ENCODE measurements at regions not wholly inside any gene's neighbourhood (a gene's known extent, or its start where the extent isn't known, plus 50 kb on each side); places are given as distances from the start of the nearest gene placed in this dataset.

DNA sequence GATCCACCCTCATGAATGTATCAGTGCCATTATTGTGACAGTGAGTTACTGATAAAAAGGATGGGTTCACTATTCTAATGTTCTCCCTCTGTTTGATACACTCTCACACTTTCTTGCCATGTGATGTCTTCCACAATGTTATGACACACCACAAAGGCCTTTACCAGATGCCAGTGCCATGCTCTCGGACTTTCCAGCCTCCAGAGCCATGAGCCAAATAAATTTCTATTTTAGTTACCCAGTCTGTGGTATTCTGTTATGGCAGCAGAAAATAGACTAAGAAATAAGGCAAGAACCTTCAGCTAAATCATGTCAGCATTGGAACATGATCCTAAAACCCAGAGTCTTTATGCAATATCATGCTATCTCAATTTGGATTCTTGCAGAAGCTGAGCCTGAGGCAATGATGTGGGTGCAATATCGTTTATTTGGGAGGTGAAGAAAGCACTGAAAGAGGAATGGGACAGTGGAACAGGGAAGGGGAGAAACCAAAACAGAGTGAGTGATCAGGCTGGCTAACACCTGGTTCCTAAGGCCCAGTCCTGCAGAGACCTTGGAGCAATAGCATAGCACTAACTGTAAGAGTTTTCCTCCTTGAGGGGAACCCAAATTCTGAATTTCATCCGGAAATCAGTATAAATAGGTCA lies 130.4 kb upstream of the LRFN2 start:
- intact Hi-C loops (cut with micrococcal nuclease) = no loop called here
- Mint-ChIP-seq H3K27me3 (peaks cover 36% of the 10 kb centered on the region), H3K9me3 (no peaks in the 10 kb centered on the region), H3K36me3 (ENCODE audit: low read depth) (no peaks in the 10 kb centered on the region), H3K27ac (no peak overlapping the region), H3K4me3 (no peak overlapping the region), H3K4me1 (ENCODE audit: low read depth) (peaks cover 42% of the 10 kb centered on the region)

DNA sequence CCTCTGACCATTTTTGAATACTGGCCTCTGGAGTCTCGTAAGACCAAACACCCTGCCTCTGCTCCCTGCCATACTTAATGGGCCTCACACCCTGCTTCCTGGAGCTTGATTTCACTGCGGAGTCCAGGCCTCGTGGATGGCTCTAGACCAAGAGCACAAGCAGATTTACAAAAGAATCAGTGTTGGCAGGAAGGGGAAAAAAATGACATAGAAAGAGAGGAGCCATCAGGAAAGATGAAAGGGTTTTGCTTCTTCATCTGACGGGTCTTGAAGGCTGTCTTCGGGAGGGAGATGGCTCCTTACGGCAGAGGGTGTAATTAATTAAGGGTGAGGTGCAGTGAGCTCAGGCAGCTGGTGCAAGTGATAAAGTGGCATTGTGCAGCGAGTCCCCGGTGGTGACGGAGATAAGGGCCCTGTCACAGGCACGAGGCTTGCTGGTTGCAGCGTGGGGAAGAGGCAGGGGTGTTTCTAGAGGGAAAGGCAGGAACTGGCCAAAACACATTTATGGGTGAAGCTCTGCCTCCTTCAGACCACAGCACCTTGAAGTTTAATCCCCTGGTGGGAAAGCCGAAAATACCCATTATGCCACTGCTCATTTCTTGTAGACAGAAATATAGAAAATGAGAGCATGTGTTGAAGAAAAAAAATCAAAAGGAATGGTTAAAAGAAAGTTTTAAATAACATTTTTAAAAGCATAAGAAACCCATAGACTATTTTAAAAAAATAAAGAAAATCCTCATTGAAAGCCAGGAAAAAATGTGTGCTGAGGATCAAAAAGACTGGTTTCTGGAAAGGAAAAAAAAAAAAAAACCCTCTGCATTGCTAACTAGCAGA lies 128.6 kb upstream of the LRFN2 start:
- H3K27ac Mint-ChIP-seq = no peak overlapping the region
- H3K27me3 Mint-ChIP-seq = peaks cover 38% of the 10 kb centered on the region
- H3K36me3 Mint-ChIP-seq (ENCODE audit: low read depth) = no peaks in the 10 kb centered on the region
- peaks cover 30% of the 10 kb centered on the region for H3K4me1 Mint-ChIP-seq (ENCODE audit: low read depth)
- H3K4me3 Mint-ChIP-seq = no peak overlapping the region
- no peaks in the 10 kb centered on the region for H3K9me3 Mint-ChIP-seq
- intact Hi-C loops (cut with micrococcal nuclease) = no loop called here

DNA sequence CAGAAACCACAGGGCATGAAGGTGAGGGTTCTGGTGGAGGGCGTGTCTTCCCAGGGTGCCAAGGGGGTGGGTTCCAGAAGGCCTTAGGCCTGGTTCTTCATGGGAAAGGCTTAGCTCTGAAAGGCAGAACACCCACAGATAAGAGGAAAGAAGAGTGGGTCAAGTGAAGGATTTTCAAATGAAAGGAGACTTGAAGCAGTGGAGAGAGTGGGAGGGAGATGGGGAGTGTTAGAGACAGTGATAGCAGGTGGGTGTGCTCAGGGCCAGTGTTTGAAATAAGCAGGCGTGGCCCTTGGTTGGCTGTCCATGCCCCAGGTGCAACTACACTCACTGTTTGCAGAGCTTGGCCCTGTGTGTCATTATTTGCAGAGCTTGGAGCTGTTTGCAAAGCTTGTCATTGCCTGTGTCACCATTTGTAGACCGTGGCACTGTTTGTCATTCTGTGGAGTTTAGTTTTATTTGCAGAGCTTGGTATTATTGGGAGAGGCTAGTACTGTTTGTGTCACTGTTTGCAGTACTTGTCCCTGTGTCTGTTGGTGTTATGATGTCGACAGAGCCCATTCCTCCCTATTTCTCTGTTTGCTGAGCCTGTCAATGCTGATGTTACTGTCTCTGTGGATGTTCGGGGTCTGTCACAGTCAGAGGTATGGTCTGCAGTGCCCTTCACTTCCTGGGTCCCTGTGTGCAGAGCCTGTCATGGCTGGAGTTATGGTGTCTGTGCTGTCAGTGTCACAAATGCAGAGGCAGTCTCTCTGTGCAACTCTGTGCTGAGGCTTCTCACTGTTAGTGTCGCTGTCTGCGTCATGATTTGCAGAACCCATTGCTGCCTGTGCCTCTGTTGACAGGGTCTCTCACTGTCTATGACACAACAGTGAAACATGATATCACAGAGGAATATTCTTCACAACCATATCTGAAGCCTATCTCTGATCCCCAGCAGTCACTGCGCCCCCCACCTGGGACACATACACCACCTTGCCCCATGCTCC lies 127.7 kb upstream of the LRFN2 start:
- Mint-ChIP-seq H3K4me3 (no peak overlapping the region), H3K9me3 (no peaks in the 10 kb centered on the region), H3K27ac (no peak overlapping the region), H3K4me1 (ENCODE audit: low read depth) (peaks cover 21% of the 10 kb centered on the region), H3K27me3 (peaks cover 33% of the 10 kb centered on the region), H3K36me3 (ENCODE audit: low read depth) (no peaks in the 10 kb centered on the region)
- intact Hi-C loops (cut with micrococcal nuclease) = no loop called here

DNA sequence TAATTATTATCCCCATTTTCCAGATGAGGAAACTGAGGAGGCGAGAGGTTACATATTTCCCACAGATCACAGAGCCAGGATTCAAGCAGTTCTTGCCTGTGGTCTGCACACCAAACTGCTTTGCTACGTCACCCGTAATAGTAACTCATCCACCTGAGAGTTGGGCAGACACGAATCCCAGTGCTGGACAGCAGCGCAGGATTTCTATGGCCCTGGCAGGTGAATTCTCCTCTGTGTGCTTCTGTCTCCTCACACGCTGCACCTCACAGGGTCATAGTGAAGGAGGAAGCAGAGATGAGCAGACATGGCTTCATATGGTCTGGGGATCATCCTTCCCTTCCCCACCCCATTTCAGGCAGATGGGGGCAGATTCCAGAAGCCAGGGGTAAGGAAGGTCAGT lies 127.0 kb upstream of the LRFN2 start:
- Mint-ChIP-seq H3K9me3 (no peaks in the 10 kb centered on the region), H3K27ac (no peak overlapping the region), H3K36me3 (ENCODE audit: low read depth) (no peaks in the 10 kb centered on the region), H3K4me1 (ENCODE audit: low read depth) (peaks cover 13% of the 10 kb centered on the region), H3K4me3 (no peak overlapping the region), H3K27me3 (peaks cover 34% of the 10 kb centered on the region)
- intact Hi-C loops (cut with micrococcal nuclease) = no loop called here

DNA sequence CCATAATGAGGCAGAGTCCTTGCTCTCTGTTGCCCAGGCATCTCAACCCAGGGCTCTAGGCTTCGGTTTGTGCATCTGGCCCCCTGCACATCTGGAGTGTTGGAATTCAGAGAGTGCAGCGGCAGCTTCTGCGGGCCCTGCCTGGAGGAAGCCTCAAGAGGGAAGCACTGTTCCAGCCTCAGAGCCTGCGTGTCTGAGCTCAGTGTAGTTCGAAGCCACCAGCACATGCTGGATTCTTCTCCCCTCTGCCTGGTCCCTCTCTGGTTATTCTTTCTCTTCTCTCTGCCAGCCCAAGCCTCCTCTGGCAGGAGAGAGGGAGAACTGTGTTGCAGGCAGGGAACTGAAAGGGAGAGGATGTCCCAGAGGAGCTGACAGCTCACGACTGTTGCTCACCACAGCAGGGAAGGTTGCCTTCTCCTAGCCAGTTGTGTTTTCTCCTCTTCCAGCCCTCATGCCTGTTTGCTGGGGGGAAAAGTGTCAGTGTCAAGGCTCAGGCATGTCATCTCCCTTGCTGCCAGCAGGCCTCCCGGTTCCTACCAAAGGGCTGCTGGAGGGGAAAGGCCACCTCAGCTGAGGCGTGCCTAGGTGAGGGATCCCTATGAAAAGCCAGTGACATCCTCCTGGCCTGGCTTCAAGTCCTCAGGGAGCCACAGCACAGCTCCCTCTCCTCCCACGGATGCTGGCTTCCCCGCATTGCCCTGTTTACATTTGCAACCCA lies 126.0 kb upstream of the LRFN2 start:
- H3K9me3 Mint-ChIP-seq = no peaks in the 10 kb centered on the region
- H3K4me1 Mint-ChIP-seq (ENCODE audit: low read depth) = peaks cover 6% of the 10 kb centered on the region
- no peak overlapping the region for H3K4me3 Mint-ChIP-seq
- intact Hi-C loops (cut with micrococcal nuclease) = no loop called here
- peaks cover 36% of the 10 kb centered on the region for H3K27me3 Mint-ChIP-seq
- H3K36me3 Mint-ChIP-seq (ENCODE audit: low read depth) = no peaks in the 10 kb centered on the region
- H3K27ac Mint-ChIP-seq = no peak overlapping the region

DNA sequence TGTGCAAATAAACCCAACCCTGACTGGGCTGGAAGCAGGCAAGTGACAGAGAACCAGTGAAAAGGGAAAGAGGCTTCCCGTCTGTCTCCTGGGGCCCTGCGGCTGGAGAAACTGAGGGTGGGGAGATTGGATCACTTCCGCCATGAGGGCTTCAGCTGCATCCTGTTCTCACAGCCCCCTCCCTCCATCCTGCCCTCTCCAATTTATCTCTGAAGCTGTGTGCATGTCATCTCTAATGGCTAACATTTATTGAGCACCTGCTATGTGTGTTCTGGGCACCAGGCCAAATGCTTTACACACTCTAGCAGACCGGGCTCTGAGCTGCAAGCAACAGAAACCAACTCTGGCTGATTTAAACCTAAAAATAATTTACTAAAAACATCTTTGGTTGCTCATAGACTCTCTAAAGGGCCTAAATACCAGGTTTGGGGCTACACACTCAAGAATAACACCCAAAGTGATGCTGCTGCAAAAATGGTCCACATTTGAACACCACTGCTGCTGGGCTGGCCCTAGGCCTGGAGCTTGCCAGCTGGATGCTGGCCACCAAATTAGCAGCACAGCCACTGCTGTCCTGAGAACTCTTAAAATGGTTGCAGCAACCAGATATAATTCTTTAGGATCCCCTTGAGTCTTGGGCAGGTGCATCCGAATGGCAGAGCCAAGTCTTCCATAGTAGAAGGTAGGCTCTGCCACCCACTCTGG lies 123.6 kb upstream of the LRFN2 start:
- intact Hi-C loops (cut with micrococcal nuclease) = no loop called here

DNA sequence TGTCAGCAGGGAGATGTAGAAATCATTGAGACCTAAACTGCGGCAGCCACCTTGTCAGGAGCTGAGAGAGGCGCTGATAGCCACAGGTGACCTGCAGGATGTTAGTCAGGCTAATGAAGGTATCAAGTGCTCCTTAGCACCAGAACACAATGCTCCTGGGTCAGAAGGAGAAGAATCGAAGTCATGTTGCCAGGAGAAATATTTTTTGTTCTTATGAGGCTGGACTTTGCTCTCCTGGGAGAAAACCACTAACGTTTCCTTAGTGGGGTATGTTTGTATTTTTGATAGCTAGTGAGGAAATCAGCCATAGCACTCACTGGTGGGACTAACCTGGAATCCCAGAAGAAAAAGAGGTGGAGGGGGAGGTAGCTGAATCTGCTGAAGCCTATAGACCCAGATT lies 120.9 kb upstream of the LRFN2 start:
- Mint-ChIP-seq H3K27ac (no peak overlapping the region), H3K4me1 (ENCODE audit: low read depth) (no peaks in the 10 kb centered on the region), H3K9me3 (no peaks in the 10 kb centered on the region), H3K27me3 (peaks cover 26% of the 10 kb centered on the region), H3K4me3 (no peak overlapping the region), H3K36me3 (ENCODE audit: low read depth) (no peaks in the 10 kb centered on the region)
- intact Hi-C loops (cut with micrococcal nuclease) = no loop called here

More for the DNA sequence above, 123.6 kb upstream of the LRFN2 start:
- no peak overlapping the region for H3K27ac Mint-ChIP-seq
- peaks cover 4% of the 10 kb centered on the region for H3K4me1 Mint-ChIP-seq (ENCODE audit: low read depth)
- no peaks in the 10 kb centered on the region for H3K36me3 Mint-ChIP-seq (ENCODE audit: low read depth)
- H3K4me3 Mint-ChIP-seq = no peak overlapping the region
- H3K9me3 Mint-ChIP-seq = no peaks in the 10 kb centered on the region
- H3K27me3 Mint-ChIP-seq = peaks cover 40% of the 10 kb centered on the region

DNA sequence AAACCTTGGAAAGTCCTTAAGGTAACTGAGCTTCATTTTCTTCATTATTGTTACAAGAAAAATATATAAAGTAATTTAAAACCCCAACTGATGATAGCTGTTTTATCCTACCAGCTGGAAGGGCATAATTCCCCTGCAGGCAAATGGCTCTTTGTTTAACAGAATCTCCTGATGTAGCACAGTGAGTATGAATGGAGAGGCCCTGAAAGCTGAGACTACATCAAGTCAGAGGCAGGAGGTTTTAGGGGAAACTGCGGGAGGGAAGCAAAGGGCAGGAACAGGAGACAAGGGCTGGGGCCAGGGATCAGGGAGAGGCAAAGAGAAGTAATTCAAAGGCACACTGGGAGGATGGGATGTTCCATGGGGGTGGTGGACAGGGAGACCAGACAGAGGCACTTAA lies 119.0 kb upstream of the LRFN2 start:
- H3K9me3 Mint-ChIP-seq = no peaks in the 10 kb centered on the region
- H3K27me3 Mint-ChIP-seq = peaks cover 25% of the 10 kb centered on the region
- no peaks in the 10 kb centered on the region for H3K36me3 Mint-ChIP-seq (ENCODE audit: low read depth)
- intact Hi-C loops (cut with micrococcal nuclease) = no loop called here
- no peak overlapping the region for H3K4me3 Mint-ChIP-seq
- H3K4me1 Mint-ChIP-seq (ENCODE audit: low read depth) = no peaks in the 10 kb centered on the region
- H3K27ac Mint-ChIP-seq = no peak overlapping the region

DNA sequence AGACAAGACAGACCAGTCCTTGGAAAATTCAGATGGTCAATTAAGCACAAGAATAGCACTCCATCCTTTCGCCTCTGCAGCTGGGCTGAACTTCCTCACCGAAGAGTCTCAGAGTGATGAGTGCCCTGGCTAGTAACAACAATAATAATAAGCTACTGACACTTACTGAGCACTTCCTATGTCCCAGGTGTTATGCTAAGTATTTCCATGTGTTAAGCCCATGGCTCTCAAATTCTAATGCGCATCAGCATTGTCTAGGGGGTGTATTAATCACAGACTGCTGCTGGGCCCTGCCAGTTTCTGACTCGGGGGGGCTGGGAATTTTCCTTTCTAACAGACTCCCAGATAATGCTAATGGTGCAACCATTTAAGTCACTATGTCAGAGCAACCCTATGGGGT lies 118.2 kb upstream of the LRFN2 start:
- intact Hi-C loops (cut with micrococcal nuclease) = no loop called here
- H3K36me3 Mint-ChIP-seq (ENCODE audit: low read depth) = no peaks in the 10 kb centered on the region
- no peaks in the 10 kb centered on the region for H3K9me3 Mint-ChIP-seq
- H3K4me1 Mint-ChIP-seq (ENCODE audit: low read depth) = no peaks in the 10 kb centered on the region
- H3K4me3 Mint-ChIP-seq = no peak overlapping the region
- peaks cover 26% of the 10 kb centered on the region for H3K27me3 Mint-ChIP-seq
- no peak overlapping the region for H3K27ac Mint-ChIP-seq

DNA sequence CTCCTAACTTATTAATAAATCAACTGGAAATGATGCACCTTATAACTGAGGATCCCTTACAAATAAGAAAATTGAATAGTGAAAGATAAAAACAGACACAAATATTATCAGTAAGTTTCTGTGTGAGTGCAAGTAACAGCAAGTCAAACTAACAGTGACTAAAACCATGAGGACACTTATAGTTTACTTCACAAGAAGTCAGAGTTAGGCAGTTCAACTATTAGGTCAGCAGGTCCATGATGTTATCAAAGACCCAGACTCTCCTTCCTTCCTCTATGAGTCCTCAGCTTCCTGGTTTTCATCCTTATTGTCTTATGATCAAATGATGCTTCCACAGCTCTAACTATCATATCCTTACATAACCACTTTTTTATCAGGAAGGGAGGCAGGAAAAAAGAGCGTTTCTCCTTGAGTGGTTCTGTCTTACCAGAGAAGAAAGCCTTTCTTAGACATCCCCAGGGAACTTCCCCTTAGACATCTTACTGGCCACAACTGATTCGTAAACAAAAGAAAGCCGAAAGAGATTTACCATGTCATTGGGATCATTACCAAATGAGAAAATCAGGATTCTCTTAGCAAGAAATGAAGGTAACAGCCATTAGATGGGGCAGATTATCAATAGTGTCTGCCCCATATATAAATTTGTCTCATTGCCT lies 114.3 kb upstream of the LRFN2 start:
- Mint-ChIP-seq H3K27ac (no peak overlapping the region), H3K4me1 (ENCODE audit: low read depth) (no peaks in the 10 kb centered on the region), H3K4me3 (no peak overlapping the region), H3K27me3 (peaks cover 19% of the 10 kb centered on the region), H3K9me3 (no peaks in the 10 kb centered on the region), H3K36me3 (ENCODE audit: low read depth) (no peaks in the 10 kb centered on the region)
- intact Hi-C loops (cut with micrococcal nuclease) = no loop called here

DNA sequence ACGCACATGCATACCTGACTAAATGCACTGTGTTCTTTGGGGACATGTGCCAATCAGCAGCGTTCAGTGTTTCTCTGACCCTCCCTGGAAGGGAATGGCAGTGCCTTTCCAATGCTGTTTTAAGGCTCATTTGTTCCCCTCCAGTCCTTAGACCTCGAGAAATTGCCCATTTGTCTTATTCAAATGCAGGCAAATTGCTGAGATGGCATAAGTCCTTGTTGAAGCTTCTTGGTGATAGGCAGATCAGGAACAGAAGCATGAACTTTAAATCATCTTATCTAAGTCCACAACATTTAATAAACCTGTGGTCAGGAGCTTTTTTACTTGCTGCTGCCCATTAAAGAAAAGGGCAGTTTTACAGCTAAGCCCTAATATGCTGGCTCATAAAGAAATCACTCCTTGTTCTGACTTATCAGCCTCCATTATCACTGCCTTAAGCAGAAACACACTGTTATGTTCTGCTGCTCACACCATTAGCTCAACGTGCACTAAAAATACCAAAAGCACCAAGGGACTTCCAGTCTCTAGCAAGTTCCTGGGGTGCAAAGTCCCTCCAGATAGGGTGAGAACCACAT lies 112.9 kb upstream of the LRFN2 start:
- intact Hi-C loops (cut with micrococcal nuclease) = no loop called here
- H3K4me1 Mint-ChIP-seq (ENCODE audit: low read depth) = no peaks in the 10 kb centered on the region
- H3K27me3 Mint-ChIP-seq = peaks cover 15% of the 10 kb centered on the region
- H3K36me3 Mint-ChIP-seq (ENCODE audit: low read depth) = no peaks in the 10 kb centered on the region
- H3K27ac Mint-ChIP-seq = no peak overlapping the region
- no peaks in the 10 kb centered on the region for H3K9me3 Mint-ChIP-seq
- H3K4me3 Mint-ChIP-seq = no peak overlapping the region

DNA sequence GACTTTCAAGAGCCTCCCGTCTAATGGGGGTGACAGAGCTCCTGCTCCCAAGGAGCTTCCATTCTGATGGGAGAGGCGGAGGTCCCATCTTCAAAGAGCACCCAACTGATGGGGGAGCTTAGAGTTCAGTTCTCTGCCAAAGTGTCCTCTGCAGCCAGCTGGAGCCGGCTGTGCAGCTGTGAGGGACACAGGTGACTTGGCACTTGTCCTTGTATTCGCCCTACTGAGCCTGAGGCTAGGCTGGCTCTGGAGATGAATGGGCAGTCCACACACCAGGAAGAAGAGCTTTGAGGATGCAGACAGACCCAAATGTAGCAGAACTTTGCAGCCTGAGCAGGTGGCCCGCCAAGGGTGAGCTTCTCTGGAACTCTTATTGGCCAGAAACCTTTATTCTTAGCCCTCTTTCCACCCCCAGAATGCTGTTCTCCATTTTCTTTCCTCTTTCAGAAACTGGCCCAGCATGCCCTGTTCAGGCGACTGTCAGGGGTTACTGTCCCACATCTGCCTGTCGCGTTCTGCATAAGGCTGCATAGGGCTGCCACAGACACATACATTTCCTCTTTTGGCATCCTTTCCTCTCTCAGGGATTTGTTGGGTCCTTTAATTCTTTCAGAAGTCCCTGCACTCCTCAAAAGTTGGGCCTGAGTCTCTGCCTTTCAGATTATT lies 108.7 kb upstream of the LRFN2 start:
- no peaks in the 10 kb centered on the region for H3K36me3 Mint-ChIP-seq (ENCODE audit: low read depth)
- peaks cover 6% of the 10 kb centered on the region for H3K4me1 Mint-ChIP-seq (ENCODE audit: low read depth)
- intact Hi-C loops (cut with micrococcal nuclease) = no loop called here
- peaks cover 3% of the 10 kb centered on the region for H3K27me3 Mint-ChIP-seq
- H3K9me3 Mint-ChIP-seq = no peaks in the 10 kb centered on the region
- H3K27ac Mint-ChIP-seq = no peak overlapping the region
- no peak overlapping the region for H3K4me3 Mint-ChIP-seq

Measured in dendritic cell treated with granulocyte-macrophage colony-stimulating factor and Interleukin-4, amounts not matched to agents 40 ng/mL and 50 ng/mL, for 4 days (primary cell).